DOHH2 (cell line): ENCODE measurements at regions not wholly inside any gene's neighbourhood (a gene's known extent, or its start where the extent isn't known, plus 50 kb on each side); places are given as distances from the start of the nearest gene placed in this dataset.

ENCODE experiments used
- H3F3A ChIP-seq: fragments of 200-600 bp; sonication (generic), shearing (Covaris generic); 2 replicates; pipeline ENCODE4 v1.6.0; 2016; ENCODE audit warnings: antibody characterized with exemption, mild to moderate bottlenecking; ENCODE audit not compliant: control insufficient read depth, insufficient read depth
- H3K27ac ChIP-seq: fragments of 200-600 bp; sonication (generic); 2 replicates; pipeline ENCODE4 v1.5.1; 2014; ENCODE audit warnings: low read depth, mild to moderate bottlenecking, low read length, moderate library complexity
- H3K27me3 ChIP-seq: fragments of 200-600 bp; sonication (generic); 2 replicates; pipeline ENCODE4 v1.6.1; 2014; ENCODE audit warnings: mild to moderate bottlenecking, low read length, mixed read lengths; ENCODE audit not compliant: control insufficient read depth
- H3K36me3 ChIP-seq: fragments of 200-600 bp; sonication (generic); 2 replicates; pipeline ENCODE4 v1.6.1; 2014; ENCODE audit warnings: mild to moderate bottlenecking, low read length, moderate library complexity, mixed read lengths; ENCODE audit not compliant: control insufficient read depth
- H3K4me1 ChIP-seq: fragments of 200-600 bp; sonication (generic); 2 replicates; pipeline ENCODE4 v1.6.1; 2014; ENCODE audit warnings: mild to moderate bottlenecking, low read length, mixed read lengths; ENCODE audit not compliant: control insufficient read depth
- H3K4me2 ChIP-seq: fragments of 200-600 bp; sonication (generic); 2 replicates; pipeline ENCODE4 v1.6.0; 2014; ENCODE audit warnings: mild to moderate bottlenecking, low read length, moderate library complexity
- H3K4me3 ChIP-seq: fragments of 200-600 bp; sonication (generic); 2 replicates; pipeline ENCODE4 v1.5.1; 2014; ENCODE audit warnings: mild to moderate bottlenecking, low read length, mixed read lengths
- H3K79me2 ChIP-seq: fragments of 200-600 bp; sonication (generic); 2 replicates; pipeline ENCODE4 v1.6.1; 2014; ENCODE audit warnings: mild to moderate bottlenecking, low read length, mixed read lengths; ENCODE audit not compliant: control insufficient read depth
- H3K9me2 ChIP-seq: fragments of 200-600 bp; sonication (generic); replicated peaks from 2 replicates; pipeline ENCODE4 v1.6.1; 2014; ENCODE audit warnings: mild to moderate bottlenecking, low read length, mixed read lengths; ENCODE audit not compliant: control insufficient read depth
- H3K9me3 ChIP-seq: fragments of 200-600 bp; sonication (generic); 2 replicates; pipeline ENCODE4 v1.6.1; 2014; ENCODE audit warnings: antibody characterized with exemption, low read length, mixed read lengths; ENCODE audit not compliant: control insufficient read depth, insufficient read depth
- H4K20me1 ChIP-seq: fragments of 200-600 bp; sonication (generic); 2 replicates; pipeline ENCODE4 v1.6.0; 2014; ENCODE audit warnings: low read depth, mild to moderate bottlenecking, antibody characterized with exemption, low read length, moderate library complexity; ENCODE audit not compliant: control insufficient read depth, insufficient read depth
- CTCF ChIP-seq: fragments of 200-600 bp; sonication (generic); IDR thresholded peaks from one replicate; pipeline ENCODE4 v1.5.1; 2014; ENCODE audit warnings: antibody characterized with exemption, mild to moderate bottlenecking, low read depth, low read length; ENCODE audit not compliant: poor library complexity, severe bottlenecking
- EZH2phosphoT487 ChIP-seq: fragments of 200-600 bp; sonication (generic); IDR thresholded peaks from 2 replicates; pipeline ENCODE4 v1.6.1; 2017; ENCODE audit warnings: borderline replicate concordance, mild to moderate bottlenecking, antibody characterized with exemption, low read length, moderate library complexity, mixed read lengths

DNA sequence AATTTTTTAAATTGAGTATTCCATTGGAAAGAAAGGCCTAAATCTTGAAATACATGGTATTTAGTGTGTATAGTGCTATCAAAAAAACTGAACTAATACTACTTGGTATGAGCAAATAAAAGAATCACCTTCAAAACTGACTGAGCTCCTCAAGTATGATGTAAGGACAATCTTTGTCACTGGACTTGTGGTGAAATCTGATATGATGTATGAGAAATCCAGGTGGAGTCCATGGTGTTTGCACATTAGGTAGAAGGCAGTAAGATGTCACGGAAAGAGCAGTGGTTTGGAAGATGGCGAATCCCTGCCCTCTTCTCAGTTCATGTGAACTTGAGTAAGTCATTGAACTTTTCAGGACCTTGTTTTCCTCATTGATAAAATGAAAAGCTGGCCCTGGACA lies 62.1 kb upstream of the COL1A2 start:
- no peaks in the 10 kb centered on the region for H4K20me1 ChIP-seq
- H3K4me2 ChIP-seq: no peak overlapping the region
- no peaks in the 10 kb centered on the region for H3F3A ChIP-seq
- no peaks in the 10 kb centered on the region for H3K36me3 ChIP-seq
- no peaks in the 10 kb centered on the region for H3K9me3 ChIP-seq
- H3K4me1 ChIP-seq: no peaks in the 10 kb centered on the region
- TF ChIP-seq EZH2phosphoT487 (no peak), CTCF (no peak)
- H3K9me2 ChIP-seq: no peaks in the 10 kb centered on the region
- H3K4me3 ChIP-seq: no peak overlapping the region
- H3K27me3 ChIP-seq: no peaks in the 10 kb centered on the region
- no peaks in the 10 kb centered on the region for H3K79me2 ChIP-seq
- no peak overlapping the region for H3K27ac ChIP-seq

GRCh38 chr7:94333810-94334209 lies 60.9 kb upstream of the COL1A2 start:
- Histone ChIP-seq H3F3A (no peaks in the 10 kb centered on the region), H3K4me2 (no peak overlapping the region), H3K4me1 (no peaks in the 10 kb centered on the region), H3K4me3 (no peak overlapping the region), H3K9me3 (no peaks in the 10 kb centered on the region), H3K27ac (no peak overlapping the region), H3K79me2 (no peaks in the 10 kb centered on the region), H3K9me2 (no peaks in the 10 kb centered on the region), H4K20me1 (no peaks in the 10 kb centered on the region), H3K36me3 (no peaks in the 10 kb centered on the region), H3K27me3 (0 out of 2 replicates have a peak, but pooled peaks cover 2% of the 10 kb centered on the region)
- TF ChIP-seq CTCF: no peak
- no peak for TF ChIP-seq EZH2phosphoT487

GRCh38 chr7:94335586-94335985 lies 59.1 kb upstream of the COL1A2 start:
- Histone ChIP-seq H3K4me3 (no peak overlapping the region), H3K79me2 (no peaks in the 10 kb centered on the region), H3K27ac (no peak overlapping the region), H3F3A (no peaks in the 10 kb centered on the region), H4K20me1 (no peaks in the 10 kb centered on the region), H3K4me1 (no peaks in the 10 kb centered on the region), H3K27me3 (0 out of 2 replicates have a peak, but pooled peaks cover 2% of the 10 kb centered on the region), H3K4me2 (no peak overlapping the region), H3K9me2 (no peaks in the 10 kb centered on the region), H3K36me3 (no peaks in the 10 kb centered on the region), H3K9me3 (no peaks in the 10 kb centered on the region)
- TF ChIP-seq EZH2phosphoT487: no peak

DNA sequence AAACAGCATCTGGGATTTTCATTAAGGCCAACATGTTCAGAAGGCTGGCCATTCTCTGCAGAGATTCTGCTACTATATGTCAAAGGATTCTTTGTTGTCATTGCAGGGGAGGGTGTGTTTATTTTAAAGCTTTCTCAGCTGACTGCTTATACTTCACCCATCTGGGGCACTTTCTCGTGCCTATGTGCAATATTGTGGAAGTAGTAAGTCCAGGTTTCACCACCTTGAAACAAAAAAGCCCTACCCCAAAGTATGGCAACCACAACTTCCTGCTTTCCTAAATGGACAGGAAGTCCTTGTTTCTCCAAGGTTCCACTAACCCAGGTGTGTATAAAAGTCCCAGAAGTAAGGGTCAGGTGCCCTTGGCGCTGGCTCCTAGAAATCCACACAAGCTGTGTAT lies 58.7 kb upstream of the COL1A2 start:
- Histone ChIP-seq H3K9me2 (no peaks in the 10 kb centered on the region), H3K4me3 (no peak overlapping the region), H3K4me2 (no peak overlapping the region), H4K20me1 (no peaks in the 10 kb centered on the region), H3K27ac (no peak overlapping the region), H3K36me3 (no peaks in the 10 kb centered on the region), H3K9me3 (no peaks in the 10 kb centered on the region), H3K79me2 (no peaks in the 10 kb centered on the region), H3K27me3 (0 out of 2 replicates have a peak, but pooled peaks cover 2% of the 10 kb centered on the region), H3K4me1 (no peaks in the 10 kb centered on the region), H3F3A (no peaks in the 10 kb centered on the region)
- no peak for TF ChIP-seq EZH2phosphoT487
- TF ChIP-seq CTCF: no peak
